Pons (tissue), 1 donor: ENCODE measurements at regions not wholly inside any gene's neighbourhood (a gene's known extent, or its start where the extent isn't known, plus 50 kb on each side); places are given as distances from the start of the nearest gene placed in this dataset.

Source experiments
- DNase-seq: peaks from one replicate; pipeline ENCODE4 v3.0.0-alpha.2; 2016; ENCODE audit warnings: low spot score

GRCh38 chr6:22067671-22068070 is 229.2 kb downstream of the PRL start:
- no peak for DNase-seq

GRCh38 chr6:22068561-22069305 is 228.1 kb downstream of the PRL start:
- DNase-seq, result no peak

- no peak for DNase-seq
Measured at GRCh38 chr6:22069306-22069800, 227.5 kb downstream of the PRL start.

GRCh38 chr6:22071270-22072041 is 225.4 kb downstream of the PRL start:
- DNase-seq, result peak; percentile 74

- no peak for DNase-seq
Measured at GRCh38 chr6:22072949-22073348, 223.9 kb downstream of the PRL start.

GRCh38 chr6:22073516-22074198 is 223.2 kb downstream of the PRL start:
- no peak for DNase-seq

- DNase-seq, result no peak
Measured at GRCh38 chr6:22078288-22078687, 218.5 kb downstream of the PRL start.

- DNase-seq, result no peak
Measured at GRCh38 chr6:22078802-22079545, 217.9 kb downstream of the PRL start.

GRCh38 chr6:22079783-22080182 is 217.1 kb downstream of the PRL start:
- DNase-seq, result no peak

GRCh38 chr6:22081709-22082108 is 215.1 kb downstream of the PRL start:
- no peak for DNase-seq

- DNase-seq, result no peak
Measured at GRCh38 chr6:22082218-22082617, 214.6 kb downstream of the PRL start.

- no peak for DNase-seq
Measured at GRCh38 chr6:22083119-22083518, 213.7 kb downstream of the PRL start.

- DNase-seq, result no peak
Measured at GRCh38 chr6:22087960-22088706, 208.7 kb downstream of the PRL start.

- no peak for DNase-seq
Measured at GRCh38 chr6:22091424-22091948, 205.3 kb downstream of the PRL start.

GRCh38 chr6:22095836-22096235 is 201.0 kb downstream of the PRL start:
- DNase-seq, result no peak

- no peak for DNase-seq
Measured at GRCh38 chr6:22098601-22099031, 198.2 kb downstream of the PRL start.

- DNase-seq, result no peak
Measured at GRCh38 chr6:22099231-22099630, 197.6 kb downstream of the PRL start.

- DNase-seq, result no peak
Measured at GRCh38 chr6:22099923-22100322, 196.9 kb downstream of the PRL start.

- no peak for DNase-seq
Measured at GRCh38 chr6:22101163-22101562, 195.7 kb downstream of the PRL start.

- DNase-seq, result no peak
Measured at GRCh38 chr6:22102671-22103070, 194.2 kb downstream of the PRL start.

GRCh38 chr6:22106451-22106850 is 190.4 kb downstream of the PRL start:
- no peak for DNase-seq
